SK-N-SH (cell line): ENCODE measurements at regions not wholly inside any gene's neighbourhood (a gene's known extent, or its start where the extent isn't known, plus 50 kb on each side); places are given as distances from the start of the nearest gene placed in this dataset.

Experiments used
- CTCF ChIA-PET: fragments of 300-600, 350-600 bp; formaldehyde crosslinking; extraction: SDS; loops from one replicate; lab custom pipeline; 2021; lab: Yijun Ruan, JAX
- POLR2A ChIA-PET: fragments of 350-600 bp; sonication (Branson Sonifier 250); formaldehyde crosslinking; extraction: SDS; loops from one replicate; lab custom pipeline; 2020; ENCODE audit warnings: antibody characterized with exemption, inconsistent platforms; lab: Yijun Ruan, JAX
- DNase-seq: peaks from one replicate; pipeline ENCODE4 v3.0.0; 2012
- H2AFZ ChIP-seq: fragments of 200-600 bp; sonication (generic); 2 replicates; pipeline ENCODE4 v1.8.1; 2016; ENCODE audit warnings: antibody characterized with exemption, mild to moderate bottlenecking, low read depth
- H3F3A ChIP-seq: fragments of 200-600 bp; sonication (generic); replicated peaks from 2 replicates; pipeline ENCODE3; 2016; ENCODE audit warnings: antibody characterized with exemption, mild to moderate bottlenecking; ENCODE audit not compliant: insufficient read depth
- H3K27ac ChIP-seq, 2 experiments: fragments of 200-500 bp in 1 of 2; fragments of 200-600 bp in 1 of 2; sonication (Bioruptor generic) in 1 of 2; sonication (generic), shearing (Covaris generic) in 1 of 2; 2 replicates each; pipeline versions ENCODE4 v1.5.1 to v1.6.1; 2014 to 2016; ENCODE audit warnings: low read depth in 2 of 2, inconsistent platforms in 1 of 2, low read length in 1 of 2, mild to moderate bottlenecking in 1 of 2, mixed read lengths in 1 of 2
- H3K27me3 ChIP-seq: fragments of 200-600 bp; sonication (generic), shearing (Covaris generic); 2 replicates; pipeline ENCODE4 v1.6.1; 2016; ENCODE audit warnings: mixed run types; ENCODE audit not compliant: insufficient read depth
- H3K36me3 ChIP-seq, 2 experiments: fragments of 200-500 bp in 1 of 2; fragments of 200-600 bp in 1 of 2; sonication (Bioruptor generic) in 1 of 2; sonication (generic) in 1 of 2; replicated peaks in 1 of 2; 2 replicates each; pipeline versions ENCODE3 to v1.5.1; 2014 to 2016; ENCODE audit warnings: low read length in 1 of 2, mild to moderate bottlenecking in 1 of 2; ENCODE audit not compliant: insufficient read depth in 2 of 2, control insufficient read depth in 1 of 2
- H3K4me1 ChIP-seq, 2 experiments: fragments of 200-500 bp in 1 of 2; fragments of 200-600 bp in 1 of 2; sonication (Bioruptor generic) in 1 of 2; sonication (generic), shearing (Covaris generic) in 1 of 2; 2 replicates each; pipeline versions ENCODE4 v1.5.1 to v1.6.1; 2014 to 2016; ENCODE audit warnings: low read depth in 1 of 2, low read length in 1 of 2, mixed run types in 1 of 2; ENCODE audit not compliant: insufficient read depth in 2 of 2, control insufficient read depth in 1 of 2
- H3K4me2 ChIP-seq: fragments of 200-600 bp; sonication (generic), shearing (Covaris generic); 2 replicates; pipeline ENCODE4 v1.6.1; 2017; ENCODE audit warnings: mixed run types
- H3K4me3 ChIP-seq, 2 experiments: fragments of 200-500 bp in 1 of 2; fragments of 200-600 bp in 1 of 2; sonication (Bioruptor generic) in 1 of 2; sonication (generic), shearing (Covaris generic) in 1 of 2; 2 replicates each; pipeline versions ENCODE4 v1.5.1 to v1.8.1; 2014 to 2016; ENCODE audit warnings: low read depth in 2 of 2, inconsistent platforms in 1 of 2, low read length in 1 of 2, mild to moderate bottlenecking in 1 of 2, mixed read lengths in 1 of 2, moderate library complexity in 1 of 2
- H3K79me2 ChIP-seq: fragments of 200-600 bp; sonication (generic); 2 replicates; pipeline ENCODE4 v1.8.1; 2017; ENCODE audit warnings: mild to moderate bottlenecking; ENCODE audit not compliant: insufficient read depth
- H3K9ac ChIP-seq: fragments of 200-600 bp; sonication (generic); 2 replicates; pipeline ENCODE4 v1.6.1; 2017; ENCODE audit warnings: mixed run types
- H3K9me2 ChIP-seq: fragments of 200-600 bp; sonication (generic); 2 replicates; pipeline ENCODE4 v1.6.1; 2017; ENCODE audit warnings: mixed run types
- H3K9me3 ChIP-seq: fragments of 200-600 bp; sonication (generic); 2 replicates; pipeline ENCODE4 v1.6.1; 2017; ENCODE audit warnings: mixed run types, mild to moderate bottlenecking, moderate library complexity
- H4K20me1 ChIP-seq: fragments of 200-600 bp; sonication (generic); 2 replicates; pipeline ENCODE4 v1.6.1; 2017; ENCODE audit warnings: mild to moderate bottlenecking, mixed run types; ENCODE audit not compliant: insufficient read depth
- CHD2 ChIP-seq: fragments of 150-350 bp; IDR thresholded peaks from 2 replicates; pipeline ENCODE4 v1.6.1; 2018; ENCODE audit warnings: low read length; ENCODE audit not compliant: partially characterized antibody
- EP300 ChIP-seq, 2 experiments: IDR thresholded peaks; 2 replicates each; pipeline versions ENCODE4 v1.4.0 to v1.6.1; 2012; ENCODE audit warnings: borderline replicate concordance in 1 of 2, low read depth in 1 of 2, low read length in 1 of 2
- FOSL2 ChIP-seq: IDR thresholded peaks from 2 replicates; pipeline ENCODE4 v1.4.0; 2012; ENCODE audit warnings: low read depth, mild to moderate bottlenecking, moderate library complexity, borderline replicate concordance
- GATA2 ChIP-seq: sonication (generic); formaldehyde crosslinking; IDR thresholded peaks from 2 replicates; pipeline ENCODE4 v1.5.0; 2020; ENCODE audit warnings: mild to moderate bottlenecking, missing genetic modification reagents
- JUND ChIP-seq: IDR thresholded peaks from 2 replicates; pipeline ENCODE4 v1.4.0; 2012
- PBX3 ChIP-seq: IDR thresholded peaks from 2 replicates; pipeline ENCODE4; 2012
- REST ChIP-seq: IDR thresholded peaks from 2 replicates; pipeline ENCODE4 v1.6.1; 2012; ENCODE audit warnings: mild to moderate bottlenecking, low read depth, low read length, moderate library complexity
- RXRA ChIP-seq: IDR thresholded peaks from 2 replicates; pipeline ENCODE4 v1.4.0; 2012; ENCODE audit warnings: low read depth, mild to moderate bottlenecking, borderline replicate concordance
- SMC3 ChIP-seq: IDR thresholded peaks from 2 replicates; pipeline ENCODE4 v1.6.1; 2012; ENCODE audit warnings: low read depth, low read length, improper control_type of control experiment
- ZBTB33 ChIP-seq: IDR thresholded peaks from 2 replicates; pipeline ENCODE4 v1.4.0; 2012; ENCODE audit warnings: low read depth, borderline replicate concordance
- WGBS: methylation state at CpG from one replicate; pipeline ENCODE4 v1.1.6; 2017; ENCODE audit warnings: low lambda C conversion rate; 5-methylcytosine and 5-hydroxymethylcytosine counted together
- TF ChIP-seq, protein P1 (sequence below): fragments of 150-350 bp; IDR thresholded peaks from 2 replicates; pipeline ENCODE4 v1.6.1; 2016; ENCODE audit warnings: mild to moderate bottlenecking, low read depth, low read length
- TF ChIP-seq, protein P2 (sequence below): fragments of 150-350 bp; IDR thresholded peaks from 2 replicates; pipeline ENCODE4 v1.6.1; 2017; ENCODE audit warnings: antibody characterized with exemption, low read length, low read depth, borderline replicate concordance

- 7% methylated on average over 1 of the region's 2 CpGs for WGBS
Observed at GRCh38 chrX:94302446-94302845, 628.4 kb downstream of the FAM133A start.

More at GRCh38 chrX:94302446-94302845, 628.4 kb downstream of the FAM133A start:
- no peak for DNase-seq
- ChIA-PET POLR2A (no interaction called here), CTCF (no interaction called here)
- H4K20me1 ChIP-seq: no peaks in the 10 kb centered on the region
- no peak overlapping the region for H2AFZ ChIP-seq
- no peak overlapping the region for H3K4me2 ChIP-seq
- H3F3A ChIP-seq: no peaks in the 10 kb centered on the region
- no peaks in the 10 kb centered on the region for H3K4me1 ChIP-seq
- no peaks in the 10 kb centered on the region for H3K9me2 ChIP-seq
- H3K9me3 ChIP-seq: no peaks in the 10 kb centered on the region
- no peaks in the 10 kb centered on the region for H3K36me3 ChIP-seq
- TF ChIP-seq, protein P1, sequence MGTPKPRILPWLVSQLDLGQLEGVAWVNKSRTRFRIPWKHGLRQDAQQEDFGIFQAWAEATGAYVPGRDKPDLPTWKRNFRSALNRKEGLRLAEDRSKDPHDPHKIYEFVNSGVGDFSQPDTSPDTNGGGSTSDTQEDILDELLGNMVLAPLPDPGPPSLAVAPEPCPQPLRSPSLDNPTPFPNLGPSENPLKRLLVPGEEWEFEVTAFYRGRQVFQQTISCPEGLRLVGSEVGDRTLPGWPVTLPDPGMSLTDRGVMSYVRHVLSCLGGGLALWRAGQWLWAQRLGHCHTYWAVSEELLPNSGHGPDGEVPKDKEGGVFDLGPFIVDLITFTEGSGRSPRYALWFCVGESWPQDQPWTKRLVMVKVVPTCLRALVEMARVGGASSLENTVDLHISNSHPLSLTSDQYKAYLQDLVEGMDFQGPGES: no peak
- TF ChIP-seq REST (no peak), FOSL2 (no peak), GATA2 (CRISPR knock-in tag) (no peak), EP300 (IDR thresholded peaks at IDR 0.05; ENCODE audit: borderline replicate concordance in 1 of 2, low read depth in 1 of 2, low read length in 1 of 2) (no peak), RXRA (no peak), CHD2 (no peak), SMC3 (no peak), JUND (no peak), ZBTB33 (no peak), PBX3 (no peak)
- TF ChIP-seq, protein P2, sequence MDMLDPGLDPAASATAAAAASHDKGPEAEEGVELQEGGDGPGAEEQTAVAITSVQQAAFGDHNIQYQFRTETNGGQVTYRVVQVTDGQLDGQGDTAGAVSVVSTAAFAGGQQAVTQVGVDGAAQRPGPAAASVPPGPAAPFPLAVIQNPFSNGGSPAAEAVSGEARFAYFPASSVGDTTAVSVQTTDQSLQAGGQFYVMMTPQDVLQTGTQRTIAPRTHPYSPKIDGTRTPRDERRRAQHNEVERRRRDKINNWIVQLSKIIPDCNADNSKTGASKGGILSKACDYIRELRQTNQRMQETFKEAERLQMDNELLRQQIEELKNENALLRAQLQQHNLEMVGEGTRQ: no peak
- H3K9ac ChIP-seq: no peak overlapping the region
- no peaks in the 10 kb centered on the region for H3K79me2 ChIP-seq
- H3K27me3 ChIP-seq: no peaks in the 10 kb centered on the region
- no peak overlapping the region for H3K4me3 ChIP-seq
- no peak overlapping the region for H3K27ac ChIP-seq
